Stimulated activated CD8-positive, alpha-beta memory T cell treated with anti-CD3 and anti-CD28 coated beads, Interleukin-12 subunit alpha, Interleukin-12 subunit beta, amount 100 ng/mL, for 4 hours (primary cell): ENCODE measurements at regions not wholly inside any gene's neighbourhood (a gene's known extent, or its start where the extent isn't known, plus 50 kb on each side); places are given as distances from the start of the nearest gene placed in this dataset.

Experiments
- DNase-seq: peaks from one replicate; pipeline ENCODE4 v3.0.0-alpha.2; 2020; ENCODE audit warnings: low read depth

DNA sequence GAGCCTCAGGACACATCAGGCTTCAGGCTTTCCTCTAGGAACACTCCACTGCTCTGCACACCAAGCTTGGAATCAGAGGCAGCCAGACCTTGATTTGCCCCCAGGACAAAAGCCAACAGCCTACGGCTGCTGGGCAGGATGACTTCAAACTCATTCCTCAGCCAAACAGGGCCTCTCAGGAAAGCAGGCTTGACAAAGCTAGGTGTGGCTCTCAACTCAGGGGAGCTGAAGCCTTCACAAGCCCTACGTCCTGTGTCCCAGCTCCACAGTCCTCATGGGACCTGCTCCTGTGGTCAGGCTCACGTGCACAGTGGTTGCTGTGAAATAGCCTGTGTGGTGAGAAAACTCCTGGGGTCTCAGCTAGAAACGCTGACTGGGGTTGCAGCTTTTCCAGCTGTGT, 398.9 kb upstream of the ZNF507 start:
- DNase-seq: no peak

DNA sequence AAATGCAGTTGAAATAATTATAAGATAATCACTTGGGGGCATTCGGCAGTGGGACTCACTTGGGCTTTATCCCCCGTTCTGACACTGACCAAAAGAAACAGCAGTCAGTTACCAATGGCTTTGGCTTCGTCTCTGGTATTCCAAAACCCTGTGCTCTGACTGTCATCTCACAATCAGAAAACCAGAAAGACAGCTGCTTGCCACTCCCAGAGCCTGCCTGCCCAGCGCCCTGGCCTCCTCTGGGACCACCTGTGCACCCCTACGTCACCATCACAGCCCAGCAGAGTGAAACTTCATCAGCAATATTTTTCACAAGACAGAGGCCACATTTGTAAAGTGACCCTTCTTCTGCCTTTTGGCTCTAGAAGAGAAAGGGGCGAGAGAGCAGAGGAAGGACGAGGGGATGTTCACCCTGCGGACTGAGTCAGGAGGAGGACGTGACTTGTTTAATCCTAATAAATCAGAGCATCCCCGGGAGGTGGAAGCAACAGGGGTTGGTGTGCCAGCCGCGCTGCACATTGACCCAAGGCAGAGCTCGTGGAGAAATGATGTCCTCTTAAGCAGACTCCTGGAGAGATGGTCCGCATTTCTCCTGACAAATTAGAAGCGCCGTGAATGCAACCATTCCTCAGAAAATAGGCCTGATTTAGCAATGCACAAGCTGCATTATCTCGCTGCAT, 397.8 kb upstream of the ZNF507 start:
- DNase-seq: no peak

GRCh38 chr19:31952693-31953092, 392.7 kb upstream of the ZNF507 start:
- no peak for DNase-seq

- no peak for DNase-seq
Observed at GRCh38 chr19:31955061-31955460, 390.3 kb upstream of the ZNF507 start.

DNA sequence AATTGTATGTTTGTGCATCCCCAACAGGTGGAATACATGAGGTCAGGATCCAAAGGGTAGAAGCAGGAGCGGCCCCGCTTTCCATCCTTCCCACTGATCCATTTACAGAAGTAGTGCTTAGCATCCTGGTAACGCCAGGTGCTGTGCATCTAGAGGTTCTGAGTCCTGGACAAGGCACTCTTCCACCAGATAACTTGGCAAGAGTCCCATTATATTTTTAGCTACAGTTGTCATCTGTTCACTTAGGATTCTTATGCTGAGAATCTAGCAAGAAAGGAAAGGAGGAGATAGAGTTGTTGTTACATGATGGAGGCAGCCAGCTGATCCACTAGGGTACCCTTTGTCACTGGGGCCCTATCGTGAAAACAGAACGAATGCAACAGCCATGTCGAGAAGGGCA, 389.5 kb upstream of the ZNF507 start:
- DNase-seq: no peak

DNA sequence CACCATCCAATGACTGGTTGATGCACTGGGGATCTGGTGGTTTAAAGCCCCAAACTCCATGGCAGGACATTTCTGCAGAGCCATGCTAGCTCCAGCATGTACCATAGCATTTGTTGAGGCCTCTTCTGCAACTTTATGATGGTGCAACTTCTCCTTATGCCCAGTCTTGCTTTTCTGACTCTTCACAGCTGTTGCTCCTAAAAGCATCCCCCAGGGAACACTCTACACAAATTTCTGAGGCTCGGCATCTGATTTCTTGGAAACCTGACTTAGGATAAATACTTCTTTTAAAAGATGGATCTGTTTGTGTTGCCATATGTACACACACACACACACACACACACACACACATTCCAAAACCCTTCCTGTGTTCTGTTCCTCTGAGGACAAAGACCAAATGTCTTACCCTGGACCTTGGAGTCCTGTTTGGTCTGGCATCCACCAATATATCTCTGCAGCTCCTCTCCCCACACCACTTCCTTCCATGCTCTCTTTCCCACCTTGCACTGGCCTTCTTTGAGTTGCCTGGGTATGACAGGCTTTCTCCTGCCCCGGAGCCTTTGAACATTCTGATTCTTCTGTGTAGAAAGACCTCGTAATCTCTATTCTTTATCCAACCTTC, 388.5 kb upstream of the ZNF507 start:
- DNase-seq: no peak

DNA sequence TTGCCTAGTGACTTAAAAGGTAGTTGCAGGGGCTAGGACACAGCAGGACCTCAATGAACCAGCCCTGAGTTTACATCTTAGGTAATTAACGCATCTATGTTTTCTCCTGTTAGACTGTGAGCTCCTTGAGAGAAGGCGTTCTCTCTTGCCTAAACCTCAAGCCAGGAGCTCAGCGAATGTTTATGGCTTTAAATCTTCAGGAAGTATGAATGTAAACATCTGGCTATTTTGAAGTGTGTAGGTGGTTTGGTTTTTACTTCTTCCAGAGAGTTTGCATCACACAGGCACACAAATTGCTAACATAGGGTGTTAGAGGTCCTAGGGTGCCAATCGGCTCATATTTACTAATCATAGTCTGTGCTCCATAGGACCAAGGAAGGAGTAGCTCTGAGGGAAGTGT, 387.7 kb upstream of the ZNF507 start:
- no peak for DNase-seq

DNA sequence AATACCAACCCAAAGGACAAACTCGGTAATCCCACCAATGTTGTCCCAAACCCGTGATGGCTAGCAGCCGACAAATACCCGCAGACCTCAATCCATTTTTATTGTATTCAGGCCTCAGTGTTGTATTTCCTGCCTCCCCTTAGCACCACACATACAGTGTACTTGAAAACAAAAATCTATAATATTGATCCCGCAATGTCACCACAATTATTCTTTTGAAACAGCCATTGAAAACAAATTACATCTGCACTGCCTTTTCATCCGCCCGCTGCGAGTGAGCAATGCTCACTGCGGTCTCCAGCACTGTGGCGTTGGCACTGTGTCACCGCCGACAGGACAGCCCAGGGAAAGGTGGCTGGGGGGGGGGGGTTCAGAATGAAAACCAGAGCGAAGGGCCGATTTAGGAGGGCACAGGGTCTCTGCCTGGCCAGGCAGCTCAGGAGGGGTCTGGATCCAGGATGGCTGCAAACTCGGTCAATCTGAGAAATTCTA, 385.8 kb upstream of the ZNF507 start:
- no peak for DNase-seq

GRCh38 chr19:31960474-31960873, 384.9 kb upstream of the ZNF507 start:
- no peak for DNase-seq

DNA sequence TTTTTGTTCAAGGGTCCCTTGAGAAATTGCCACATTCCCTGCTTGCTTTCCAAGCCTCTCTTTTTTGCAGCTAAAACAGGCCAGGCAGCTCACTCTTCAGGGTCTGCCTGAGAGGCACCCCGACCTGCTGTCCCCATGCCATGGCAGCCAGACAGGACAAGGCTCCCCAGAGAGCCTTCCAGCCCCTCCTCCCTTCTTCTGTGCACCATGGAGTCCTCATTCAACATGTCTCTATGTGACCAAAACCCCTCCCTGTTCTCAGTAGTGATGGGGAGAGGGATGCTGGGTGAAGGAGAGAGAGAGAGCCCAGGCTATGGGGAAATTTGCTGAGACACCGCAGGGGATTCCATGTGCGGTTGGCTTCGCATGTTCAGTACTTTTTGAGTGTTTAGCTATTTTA, 384.2 kb upstream of the ZNF507 start:
- no peak for DNase-seq

DNA sequence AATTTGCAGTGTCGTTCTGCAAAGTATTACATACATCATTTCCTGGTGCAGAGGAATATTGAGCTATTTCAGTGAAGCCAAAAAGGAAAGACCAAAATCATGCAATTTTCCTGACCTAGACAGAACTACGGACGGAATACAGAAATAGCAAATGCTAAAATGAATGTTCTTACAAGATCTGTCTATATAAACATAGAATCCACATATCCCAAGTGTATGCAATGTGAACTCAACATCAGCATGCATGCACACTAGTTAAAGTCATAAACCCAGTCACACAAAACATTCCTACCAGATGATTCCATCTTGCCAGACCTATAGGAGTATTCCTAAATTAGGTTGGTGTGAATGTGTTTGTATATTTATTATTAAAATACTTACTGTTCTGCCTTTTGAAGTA, 383.7 kb upstream of the ZNF507 start:
- DNase-seq: no peak

GRCh38 chr19:31962561-31962996, 382.8 kb upstream of the ZNF507 start:
- no peak for DNase-seq

- DNase-seq: no peak
Observed at GRCh38 chr19:31963746-31964145, 381.7 kb upstream of the ZNF507 start.

GRCh38 chr19:31969016-31969415, 376.4 kb upstream of the ZNF507 start:
- DNase-seq: no peak

GRCh38 chr19:31970027-31970461, 375.4 kb upstream of the ZNF507 start:
- DNase-seq: no peak

DNA sequence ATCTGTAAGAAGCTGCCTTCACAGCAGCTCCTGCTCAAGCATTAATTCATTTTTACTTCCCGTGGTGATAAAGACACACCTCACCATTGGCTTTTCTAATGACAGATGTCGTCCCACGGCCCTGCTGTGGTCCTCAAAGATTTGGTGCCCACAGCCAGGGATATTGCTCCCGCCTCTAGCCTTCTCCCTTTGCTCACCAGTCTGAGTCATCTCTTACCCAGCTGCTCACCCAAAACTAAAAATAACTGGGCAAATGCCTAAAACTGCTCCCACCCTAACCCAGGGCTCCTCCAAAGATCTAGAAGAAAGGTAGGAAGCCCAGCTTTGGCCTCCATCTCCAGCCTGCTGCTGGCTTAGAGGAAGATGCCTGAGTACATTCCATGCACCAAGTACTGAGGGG, 371.1 kb upstream of the ZNF507 start:
- DNase-seq: no peak

GRCh38 chr19:31974941-31975340, 370.5 kb upstream of the ZNF507 start:
- DNase-seq: no peak

- no peak for DNase-seq
Observed at GRCh38 chr19:31975461-31975860, 369.9 kb upstream of the ZNF507 start.

DNA sequence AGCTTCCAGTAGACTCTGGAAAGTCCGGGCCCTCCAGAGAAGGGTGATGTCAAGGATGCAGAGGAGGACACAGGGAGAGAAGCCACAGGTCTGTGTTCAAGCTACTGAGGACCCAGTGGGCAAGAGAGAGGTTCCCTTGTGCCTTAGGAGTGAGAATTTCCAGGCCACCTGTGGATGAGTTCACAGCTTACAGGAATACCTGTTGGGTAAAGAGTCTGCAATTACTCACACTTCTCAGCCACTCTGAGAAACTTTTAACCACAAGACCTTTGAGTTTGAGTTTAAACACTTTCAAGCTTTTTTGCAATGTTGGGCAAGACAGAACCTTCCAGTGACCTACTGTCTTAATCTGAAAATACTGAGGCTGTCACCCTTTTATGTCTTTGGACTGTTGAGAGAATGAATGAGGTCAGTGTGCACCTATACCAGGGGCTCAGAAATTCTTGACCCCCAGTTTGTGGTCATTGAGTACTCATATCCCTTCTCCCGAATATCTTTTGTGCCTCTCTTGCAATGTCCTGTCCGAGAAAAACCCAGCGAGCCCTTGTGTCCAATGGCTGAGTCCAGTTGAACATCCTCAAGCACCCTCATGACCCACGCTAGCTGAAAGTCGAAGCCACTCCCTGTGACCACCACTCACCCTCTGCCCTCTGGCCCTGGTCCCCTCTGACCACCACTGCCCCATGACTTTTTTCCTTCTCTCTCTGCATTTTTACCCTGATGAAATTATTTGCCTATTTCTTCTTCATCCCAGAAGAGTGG, 368.5 kb upstream of the ZNF507 start:
- DNase-seq: no peak

DNA sequence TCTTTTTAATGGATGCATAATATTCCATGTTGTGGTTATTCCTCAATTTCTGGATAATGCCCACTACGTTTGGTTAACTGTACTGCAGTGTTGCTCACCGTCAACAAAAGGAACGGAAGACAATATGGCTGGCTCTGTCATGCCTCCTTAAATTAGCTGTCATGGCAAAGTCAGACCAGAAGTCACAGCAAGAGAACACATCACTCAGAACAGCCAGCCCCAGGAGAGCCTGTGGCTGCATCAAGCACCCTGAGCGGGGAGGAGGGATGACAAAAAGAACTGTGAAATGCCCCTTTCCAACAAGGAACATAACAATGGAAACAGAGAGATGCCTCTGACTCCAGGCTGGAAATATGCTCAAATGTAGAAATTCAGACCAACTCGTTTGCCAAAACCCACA, 366.0 kb upstream of the ZNF507 start:
- no peak for DNase-seq

GRCh38 chr19:31979949-31980670, 365.3 kb upstream of the ZNF507 start:
- no peak for DNase-seq

DNA sequence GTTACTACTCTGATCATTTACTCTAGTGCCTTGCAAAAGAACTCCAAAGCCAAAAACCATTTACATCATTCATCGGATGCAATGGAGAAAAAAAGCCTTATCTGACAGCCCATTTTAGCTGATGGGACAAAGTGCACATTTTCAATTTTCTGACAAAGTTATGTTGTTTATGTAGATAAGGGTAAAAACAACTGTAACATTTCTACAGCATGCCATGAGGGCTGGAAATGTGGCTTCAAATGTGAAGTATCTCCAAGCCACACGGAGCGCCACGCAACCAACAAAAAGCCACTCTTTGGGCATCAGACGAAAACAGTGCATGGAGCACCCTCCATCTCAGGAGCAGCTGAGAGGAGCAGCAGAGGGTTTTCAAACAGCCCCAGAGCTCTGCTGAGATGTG, 364.6 kb upstream of the ZNF507 start:
- DNase-seq: no peak
